HG02759 (cell line): ENCODE measurements at regions not wholly inside any gene's neighbourhood (a gene's known extent, or its start where the extent isn't known, plus 50 kb on each side); places are given as distances from the start of the nearest gene placed in this dataset.

Experiments
- ATAC-seq: cut with Tn5 transposase; IDR thresholded peaks from one replicate; pipeline ENCODE4 v1.9.1; 2021; ENCODE audit warnings: mild to moderate bottlenecking, moderate library complexity; ENCODE audit not compliant: unreplicated experiment

DNA sequence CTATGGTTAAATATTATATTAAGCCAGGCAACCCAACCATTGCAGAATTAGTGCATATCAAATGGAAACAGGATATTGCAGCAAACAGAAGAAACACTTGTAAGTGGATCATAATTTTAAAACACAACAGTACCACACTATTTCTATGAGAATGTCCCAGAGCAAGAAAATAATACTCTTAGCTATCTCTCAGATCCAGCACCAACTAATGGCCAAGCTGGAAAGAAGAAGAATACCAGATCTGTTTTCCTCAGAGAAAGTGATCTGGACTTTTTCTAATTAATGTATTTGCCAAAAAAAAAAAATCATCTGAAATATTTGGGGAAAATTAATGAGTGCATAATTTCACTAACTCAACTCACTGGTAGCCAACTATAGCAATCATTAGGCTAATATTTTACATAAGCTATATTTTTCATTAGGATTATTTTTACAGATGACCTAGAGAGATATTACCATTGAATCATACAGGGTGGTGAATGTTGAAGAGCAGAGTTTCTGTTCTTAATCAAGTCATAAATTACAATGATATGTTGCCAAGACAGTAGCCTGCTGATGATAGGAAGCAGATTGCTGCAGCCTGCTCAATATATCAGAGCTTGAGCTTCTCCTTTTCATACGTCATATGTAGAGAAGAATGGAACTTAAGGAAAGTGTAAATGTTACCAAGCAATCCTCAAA is 995.4 kb upstream of the LRRN3 start:
- no peak for ATAC-seq

DNA sequence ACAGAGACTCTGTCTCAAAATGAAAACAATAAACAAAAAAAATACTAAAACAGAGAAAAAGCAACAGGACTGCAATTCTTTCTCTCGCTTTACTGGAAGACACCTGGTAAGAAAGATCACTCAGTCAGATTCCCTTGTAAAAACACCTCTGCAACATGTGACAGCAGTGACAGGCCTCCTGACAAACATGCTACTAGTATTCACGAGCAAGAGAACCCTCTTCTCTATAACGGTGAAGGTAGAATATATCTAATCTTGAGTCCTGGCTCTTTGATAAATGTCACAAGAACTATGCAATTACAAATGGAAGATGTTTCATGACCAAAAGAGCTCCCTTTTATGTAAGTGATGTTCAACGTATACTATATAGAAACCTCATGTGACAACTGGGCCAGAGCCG is 986.7 kb upstream of the LRRN3 start:
- ATAC-seq, result no peak

- no peak for ATAC-seq
These were observed 985.6 kb upstream of the LRRN3 start for GRCh38 chr7:110105307-110105706.

- ATAC-seq, result no peak
These were observed 985.1 kb upstream of the LRRN3 start for GRCh38 chr7:110105840-110106239.

- ATAC-seq, result no peak
These were observed 970.9 kb upstream of the LRRN3 start for GRCh38 chr7:110119883-110120581.

DNA sequence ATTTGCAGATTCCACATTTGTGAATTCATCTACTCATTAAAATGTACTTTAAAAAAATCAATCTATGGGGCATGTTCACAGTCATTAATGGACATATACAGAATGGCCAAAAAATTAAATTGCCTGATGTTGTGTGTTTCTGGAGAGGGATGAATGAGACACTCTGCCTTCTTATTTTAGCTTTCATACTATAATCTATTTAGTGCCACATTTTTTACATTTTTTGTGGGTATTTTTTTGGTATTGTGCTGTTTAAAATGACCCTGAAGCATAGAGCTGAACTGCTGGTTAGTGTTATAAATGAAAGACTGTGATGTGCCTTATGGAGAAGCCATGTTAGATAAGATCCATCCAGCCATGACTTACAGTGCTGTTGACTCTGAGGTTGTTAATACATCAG is 961.8 kb upstream of the LRRN3 start:
- no peak for ATAC-seq

- no peak for ATAC-seq
These were observed 960.3 kb upstream of the LRRN3 start for GRCh38 chr7:110130669-110131068.

GRCh38 chr7:110131344-110131743 is 959.6 kb upstream of the LRRN3 start:
- ATAC-seq, result no peak

DNA sequence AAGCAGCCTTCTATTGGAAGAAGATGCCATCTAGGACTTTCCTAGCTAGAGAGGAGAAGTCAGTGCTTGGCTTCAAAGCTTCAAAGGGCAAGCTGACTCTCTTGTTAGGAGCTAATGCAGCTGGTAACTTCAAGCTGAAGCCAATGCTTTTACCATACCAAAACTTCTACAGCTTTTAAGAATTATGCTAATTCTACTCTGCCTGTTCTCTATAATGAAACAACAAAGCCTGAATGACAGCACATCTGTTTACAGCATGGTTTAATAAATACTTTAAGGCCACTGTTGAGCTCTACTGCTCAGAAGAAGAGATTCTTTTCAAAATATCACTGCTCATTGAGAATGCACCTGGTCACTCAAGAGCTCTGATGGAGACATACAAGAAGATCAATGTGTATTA is 951.9 kb upstream of the LRRN3 start:
- ATAC-seq, result no peak

GRCh38 chr7:110142939-110143526 is 947.9 kb upstream of the LRRN3 start:
- ATAC-seq, result no peak

GRCh38 chr7:110144599-110144998 is 946.3 kb upstream of the LRRN3 start:
- no peak for ATAC-seq

DNA sequence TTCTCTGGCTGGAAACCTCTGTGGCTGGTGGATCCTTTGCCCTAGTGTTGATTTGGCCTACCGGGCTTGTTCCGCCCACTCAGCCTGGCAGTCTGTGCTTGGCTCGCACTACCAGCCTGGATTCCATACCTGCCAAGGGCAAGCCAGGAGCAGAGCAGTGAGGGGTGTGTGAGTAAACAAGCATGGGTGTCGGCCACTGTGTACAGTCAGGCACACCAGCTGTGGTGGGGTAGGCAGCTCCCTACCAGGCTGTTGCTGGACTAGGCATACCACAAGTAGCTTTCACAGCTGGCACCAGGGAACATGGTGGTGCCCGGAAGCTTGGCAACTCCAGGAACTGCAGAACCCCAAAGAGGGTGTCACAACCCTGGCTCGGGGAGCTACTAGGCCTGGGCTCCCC is 942.9 kb upstream of the LRRN3 start:
- ATAC-seq, result no peak

DNA sequence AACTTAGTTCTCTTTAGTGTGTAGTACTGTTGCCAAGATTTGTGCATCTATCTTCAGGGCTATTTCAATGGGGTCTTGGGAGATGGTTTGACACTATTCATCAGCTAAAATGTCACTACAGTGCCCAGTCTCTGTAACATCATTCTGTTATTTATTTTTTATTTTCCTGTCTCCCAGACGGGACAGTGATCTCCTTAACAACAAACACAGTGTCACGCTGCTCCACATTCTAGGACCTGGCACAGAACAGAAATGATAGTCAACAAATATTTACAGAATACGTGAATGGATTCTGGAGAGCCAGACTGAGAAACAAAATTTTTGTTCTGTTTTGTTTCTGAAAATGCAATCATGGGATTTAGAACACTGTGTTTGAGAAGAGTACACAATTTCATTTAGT is 937.7 kb upstream of the LRRN3 start:
- no peak for ATAC-seq

- no peak for ATAC-seq
These were observed 934.4 kb upstream of the LRRN3 start for GRCh38 chr7:110156511-110156910.

GRCh38 chr7:110157631-110158362 is 933.1 kb upstream of the LRRN3 start:
- no peak for ATAC-seq

- ATAC-seq, result no peak
These were observed 922.9 kb upstream of the LRRN3 start for GRCh38 chr7:110168010-110168409.

DNA sequence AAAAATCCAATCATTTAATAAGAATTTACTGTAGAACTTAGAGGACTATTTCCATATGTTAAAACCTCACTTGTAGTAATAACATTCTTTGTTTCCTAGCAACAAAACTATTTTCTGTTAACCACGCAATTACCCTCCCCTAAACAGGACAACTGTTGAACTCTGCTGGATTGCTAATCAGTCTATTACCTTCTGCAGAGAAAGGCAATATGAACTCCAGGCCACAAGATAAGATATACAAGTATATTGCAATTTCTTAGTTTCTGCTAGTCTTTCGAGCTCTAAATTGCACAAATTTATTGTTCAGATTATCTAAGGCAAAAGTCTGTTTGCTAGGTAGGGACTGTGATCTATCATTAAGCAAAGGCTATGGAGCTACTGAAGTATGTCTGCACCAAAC is 920.1 kb upstream of the LRRN3 start:
- ATAC-seq, result no peak

GRCh38 chr7:110177463-110177862 is 913.5 kb upstream of the LRRN3 start:
- ATAC-seq, result no peak

DNA sequence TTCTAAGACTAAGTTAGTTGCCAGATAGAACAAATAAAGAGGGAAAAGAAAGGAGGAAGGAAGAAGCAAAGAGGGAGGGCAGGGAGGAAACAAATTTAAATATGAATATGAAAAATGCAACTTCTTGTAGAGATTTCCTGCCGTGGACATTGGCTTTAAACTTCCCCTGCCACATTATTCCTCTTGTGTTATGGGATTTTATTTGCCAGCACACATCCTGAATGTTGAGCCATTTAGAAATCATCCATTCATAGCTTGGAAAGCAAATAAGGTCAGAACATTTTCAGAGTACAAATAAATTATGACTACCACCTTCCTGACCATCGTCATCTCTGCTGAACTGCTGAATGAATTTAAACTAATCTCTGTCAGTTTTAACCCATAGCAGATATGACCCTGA is 911.9 kb upstream of the LRRN3 start:
- no peak for ATAC-seq

GRCh38 chr7:110181768-110182167 is 909.2 kb upstream of the LRRN3 start:
- ATAC-seq, result no peak

DNA sequence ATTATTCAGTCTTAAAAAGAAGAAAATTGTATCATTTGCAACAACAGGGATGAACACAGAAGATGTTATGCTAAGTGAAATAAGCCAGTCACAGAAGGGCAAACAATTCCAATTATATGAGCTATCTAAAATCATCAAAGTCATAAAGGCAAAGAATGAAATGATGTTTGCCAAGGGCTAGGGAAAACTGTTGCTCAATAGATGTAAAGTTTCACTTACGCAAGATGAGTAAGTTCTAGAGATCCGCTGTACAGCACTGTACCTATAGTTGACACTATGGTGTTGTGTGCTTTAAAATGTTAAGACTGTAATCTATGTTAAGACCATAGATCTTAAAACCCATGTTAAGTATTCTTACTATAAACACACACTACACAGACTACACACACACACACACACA is 904.6 kb upstream of the LRRN3 start:
- ATAC-seq, result no peak
